Activated CD8-positive, alpha-beta T cell treated with anti-CD3 and anti-CD28 coated beads, Interleukin-2, amount 10 ng/mL, durations not matched to agents 7 days and 5 days (primary cell): ENCODE measurements at regions not wholly inside any gene's neighbourhood (a gene's known extent, or its start where the extent isn't known, plus 50 kb on each side); places are given as distances from the start of the nearest gene placed in this dataset.

ENCODE experiments used
- ATAC-seq: fragments of 150-1000 bp; cut with Tn5 transposase; one replicate; pipeline ENCODE4 v1.10.0; 2021; ENCODE audit warnings: moderate library complexity
- CTCF ChIA-PET: fragments of 350-600 bp; sonication (Branson Sonifier 250); formaldehyde crosslinking; loops from one replicate; lab custom pipeline; 2021; ENCODE audit warnings: antibody characterized with exemption; lab: Charles Lee
- POLR2A ChIA-PET: fragments of 350-600 bp; sonication (Branson Sonifier 250); formaldehyde crosslinking; loops from one replicate; lab custom pipeline; 2021; ENCODE audit warnings: antibody characterized with exemption; lab: Charles Lee
- DNase-seq: peaks from one replicate; pipeline ENCODE4 v3.0.0-alpha.2; 2020
- H3K27ac Mint-ChIP-seq: one replicate; pipeline ENCODE4 v1.8.0; 2021; ENCODE audit warnings: mild to moderate bottlenecking, mixed read lengths
- H3K27me3 Mint-ChIP-seq: one replicate; pipeline ENCODE4 v1.8.0; 2021; ENCODE audit warnings: low read depth, mixed read lengths
- H3K36me3 Mint-ChIP-seq: one replicate; pipeline ENCODE4 v1.8.0; 2021; ENCODE audit warnings: low read depth, mixed read lengths
- H3K4me1 Mint-ChIP-seq: one replicate; pipeline ENCODE4 v1.8.0; 2021; ENCODE audit warnings: low read depth, mixed read lengths
- H3K4me3 Mint-ChIP-seq: one replicate; pipeline ENCODE4 v1.8.0; 2021; ENCODE audit warnings: mild to moderate bottlenecking, mixed read lengths
- H3K9me3 Mint-ChIP-seq: one replicate; pipeline ENCODE4 v1.8.0; 2022; ENCODE audit warnings: mixed read lengths; ENCODE audit not compliant: insufficient read depth

GRCh38 chr1:116819081-116819480 lies 64.9 kb downstream of the CD2 start:
- no peak for ATAC-seq
- H3K36me3 Mint-ChIP-seq = peaks cover 11% of the 10 kb centered on the region
- no peaks in the 10 kb centered on the region for H3K27me3 Mint-ChIP-seq
- no peak overlapping the region for H3K4me3 Mint-ChIP-seq
- peaks cover 3% of the 10 kb centered on the region for H3K9me3 Mint-ChIP-seq
- H3K4me1 Mint-ChIP-seq = peaks cover 62% of the 10 kb centered on the region
- no peak for DNase-seq
- POLR2A ChIA-PET = interaction anchor here (7.5 kb wide), 1 partner anchor 53 kb away, joined by 132 read pairs; no protein-coding TSS in a partner anchor
- CTCF ChIA-PET = interaction anchor here (1.4 to 7.3 kb wide), 9 partner anchors 8 to 86 kb away, joined by 6 to 229 read pairs (median 16); partner anchors contain the start of gene CD2
- peak overlapping the region; percentile 78 for H3K27ac Mint-ChIP-seq

GRCh38 chr1:116820369-116820768 lies 66.1 kb downstream of the CD2 start:
- ATAC-seq = no peak
- H3K4me1 Mint-ChIP-seq = peaks cover 58% of the 10 kb centered on the region
- POLR2A ChIA-PET = no interaction called here

GRCh38 chr1:116821763-116822162 lies 67.5 kb downstream of the CD2 start:
- H3K4me1 Mint-ChIP-seq = peaks cover 61% of the 10 kb centered on the region
- ATAC-seq (no peak), DNase-seq (no peak)
- no peak overlapping the region for H3K4me3 Mint-ChIP-seq
- H3K9me3 Mint-ChIP-seq = no peaks in the 10 kb centered on the region
- ChIA-PET POLR2A (no interaction called here), CTCF (no interaction called here)
- H3K27ac Mint-ChIP-seq = no peak overlapping the region
- H3K27me3 Mint-ChIP-seq = no peaks in the 10 kb centered on the region
- H3K36me3 Mint-ChIP-seq = no peaks in the 10 kb centered on the region

More at GRCh38 chr1:116820369-116820768, 66.1 kb downstream of the CD2 start:
- DNase-seq = no peak
- H3K27me3 Mint-ChIP-seq = no peaks in the 10 kb centered on the region
- CTCF ChIA-PET = interaction anchor here (0.7 kb wide), 1 partner anchor 83 kb away, joined by 4 read pairs; no protein-coding TSS in a partner anchor
- H3K9me3 Mint-ChIP-seq = no peaks in the 10 kb centered on the region
- H3K4me3 Mint-ChIP-seq = no peak overlapping the region
- H3K36me3 Mint-ChIP-seq = peaks cover 2% of the 10 kb centered on the region
- H3K27ac Mint-ChIP-seq = no peak overlapping the region

- ChIA-PET POLR2A (interaction anchor here (4.6 kb wide), 1 partner anchor 62 kb away, joined by 29 read pairs; no protein-coding TSS in a partner anchor), CTCF (interaction anchor here (1.3 to 3.5 kb wide), 2 partner anchors 8 to 87 kb away, joined by 4 to 21 read pairs; no protein-coding TSS in a partner anchor)
- no peaks in the 10 kb centered on the region for H3K9me3 Mint-ChIP-seq
- ATAC-seq (no peak), DNase-seq (no peak)
- peaks cover 3% of the 10 kb centered on the region for H3K36me3 Mint-ChIP-seq
- H3K4me1 Mint-ChIP-seq = peaks cover 55% of the 10 kb centered on the region
- H3K27ac Mint-ChIP-seq = peak overlapping the region; percentile 7
- H3K4me3 Mint-ChIP-seq = no peak overlapping the region
- no peaks in the 10 kb centered on the region for H3K27me3 Mint-ChIP-seq
These were observed 70.5 kb downstream of the CD2 start for GRCh38 chr1:116824631-116825206.

GRCh38 chr1:116825207-116825719 lies 71.0 kb downstream of the CD2 start:
- H3K4me1 Mint-ChIP-seq = peaks cover 53% of the 10 kb centered on the region
- H3K36me3 Mint-ChIP-seq = peaks cover 3% of the 10 kb centered on the region
- H3K4me3 Mint-ChIP-seq = no peak overlapping the region

GRCh38 chr1:116825720-116826438 lies 71.6 kb downstream of the CD2 start:
- H3K4me1 Mint-ChIP-seq = peaks cover 49% of the 10 kb centered on the region
- peak overlapping the region; percentile 94 for H3K27ac Mint-ChIP-seq
- CTCF ChIA-PET = interaction anchor here (0.7 to 3.5 kb wide), 8 partner anchors 8 to 109 kb away, joined by 3 to 21 read pairs (median 4); no protein-coding TSS in a partner anchor
- H3K4me3 Mint-ChIP-seq = no peak overlapping the region
- ATAC-seq (no peak), DNase-seq (no peak)
- no peaks in the 10 kb centered on the region for H3K9me3 Mint-ChIP-seq
- no peaks in the 10 kb centered on the region for H3K27me3 Mint-ChIP-seq
- H3K36me3 Mint-ChIP-seq = peaks cover 3% of the 10 kb centered on the region
- POLR2A ChIA-PET = interaction anchor here (0.6 to 4.6 kb wide), 6 partner anchors 8 to 88 kb away, joined by 3 to 29 read pairs (median 3); no protein-coding TSS in a partner anchor

More at GRCh38 chr1:116825207-116825719, 71.0 kb downstream of the CD2 start:
- H3K27ac Mint-ChIP-seq = peak overlapping the region; percentile 94
- H3K9me3 Mint-ChIP-seq = no peaks in the 10 kb centered on the region
- ChIA-PET POLR2A (interaction anchor here (0.8 to 4.6 kb wide), 3 partner anchors 57 to 87 kb away, joined by 3 to 29 read pairs (median 3); no protein-coding TSS in a partner anchor), CTCF (interaction anchor here (0.7 to 3.5 kb wide), 6 partner anchors 7 to 109 kb away, joined by 3 to 21 read pairs (median 4); no protein-coding TSS in a partner anchor)
- no peaks in the 10 kb centered on the region for H3K27me3 Mint-ChIP-seq
- ATAC-seq (no peak), DNase-seq (no peak)

- Mint-ChIP-seq H3K9me3 (no peaks in the 10 kb centered on the region), H3K4me3 (peak overlapping the region; percentile 52), H3K4me1 (peaks cover 49% of the 10 kb centered on the region), H3K36me3 (peaks cover 3% of the 10 kb centered on the region), H3K27ac (peak overlapping the region; percentile 94), H3K27me3 (no peaks in the 10 kb centered on the region)
- POLR2A ChIA-PET = interaction anchor here (0.6 to 4.6 kb wide), 13 partner anchors 9 to 312 kb away, joined by 3 to 29 read pairs (median 5); partner anchors contain the start of genes CD101, CD2 and TTF2
- CTCF ChIA-PET = interaction anchor here (0.7 to 3.5 kb wide), 19 partner anchors 10 to 322 kb away, joined by 3 to 35 read pairs (median 4); partner anchors contain the start of genes CD2 and TTF2
- DNase-seq (peak; percentile 78), ATAC-seq (peak; percentile 88)
These were observed 72.8 kb downstream of the CD2 start for GRCh38 chr1:116826818-116827606.

- H3K36me3 Mint-ChIP-seq = peaks cover 3% of the 10 kb centered on the region
- ChIA-PET POLR2A (interaction anchor here (1.1 to 4.6 kb wide), 10 partner anchors 11 to 313 kb away, joined by 3 to 29 read pairs (median 6); partner anchors contain the start of genes CD2 and TTF2), CTCF (interaction anchor here (0.7 to 3.5 kb wide), 19 partner anchors 10 to 323 kb away, joined by 3 to 35 read pairs (median 4); partner anchors contain the start of genes CD2 and TTF2)
- ATAC-seq (peak; percentile 19), DNase-seq (no peak)
- peaks cover 49% of the 10 kb centered on the region for H3K4me1 Mint-ChIP-seq
- peak overlapping the region; percentile 52 for H3K4me3 Mint-ChIP-seq
- peak overlapping the region; percentile 94 for H3K27ac Mint-ChIP-seq
- no peaks in the 10 kb centered on the region for H3K27me3 Mint-ChIP-seq
- H3K9me3 Mint-ChIP-seq = no peaks in the 10 kb centered on the region
These were observed 73.4 kb downstream of the CD2 start for GRCh38 chr1:116827607-116828105.

GRCh38 chr1:116832308-116832931 lies 77.3 kb upstream of the PTGFRN start:
- Mint-ChIP-seq H3K27ac (no peak overlapping the region), H3K27me3 (no peaks in the 10 kb centered on the region), H3K9me3 (no peaks in the 10 kb centered on the region), H3K36me3 (peaks cover 1% of the 10 kb centered on the region), H3K4me1 (peaks cover 21% of the 10 kb centered on the region), H3K4me3 (no peak overlapping the region)
- ChIA-PET POLR2A (no interaction called here), CTCF (interaction anchor here (1.0 to 1.4 kb wide), 2 partner anchors 14 to 95 kb away, joined by 3 read pairs; no protein-coding TSS in a partner anchor)
- no peak for ATAC-seq
- no peak for DNase-seq

GRCh38 chr1:116832932-116833578 lies 76.7 kb upstream of the PTGFRN start:
- no peak overlapping the region for H3K27ac Mint-ChIP-seq
- ATAC-seq (no peak), DNase-seq (no peak)
- no peaks in the 10 kb centered on the region for H3K27me3 Mint-ChIP-seq
- no peak overlapping the region for H3K4me3 Mint-ChIP-seq
- H3K36me3 Mint-ChIP-seq = peaks cover 3% of the 10 kb centered on the region
- no peaks in the 10 kb centered on the region for H3K9me3 Mint-ChIP-seq
- ChIA-PET POLR2A (no interaction called here), CTCF (interaction anchor here (0.6 to 1.4 kb wide), 3 partner anchors 11 to 95 kb away, joined by 3 read pairs; no protein-coding TSS in a partner anchor)
- H3K4me1 Mint-ChIP-seq = peaks cover 14% of the 10 kb centered on the region
